WTC11 (cell line): ENCODE measurements at regions not wholly inside any gene's neighbourhood (a gene's known extent, or its start where the extent isn't known, plus 50 kb on each side); places are given as distances from the start of the nearest gene placed in this dataset.

ENCODE experiments used
- ATAC-seq: fragments of 200-7000 bp; cut with Tn5 transposase; 2 replicates; pipeline ENCODE4 v1.10.0; 2021; ENCODE audit warnings: mild to moderate bottlenecking, moderate library complexity
- CTCF ChIA-PET: fragments of 300-600 bp; sonication (Branson Sonifier 250); formaldehyde crosslinking; loops from one replicate; lab custom pipeline; 2021; ENCODE audit warnings: antibody characterized with exemption; lab: Charles Lee
- POLR2A ChIA-PET: fragments of 350-600 bp; sonication (Branson Sonifier 250); formaldehyde crosslinking; loops from one replicate; lab custom pipeline; 2021; ENCODE audit warnings: antibody characterized with exemption; lab: Charles Lee
- DNase-seq: peaks from one replicate; pipeline ENCODE4 v3.0.0; 2021; ENCODE audit warnings: low spot score
- H3K27ac Mint-ChIP-seq: 2 replicates; pipeline ENCODE4 v1.8.0; 2021; ENCODE audit warnings: mixed read lengths
- H3K27me3 Mint-ChIP-seq: 2 replicates; pipeline ENCODE4 v1.8.0; 2021; ENCODE audit warnings: low read depth, mild to moderate bottlenecking, moderate library complexity, mixed read lengths
- H3K36me3 Mint-ChIP-seq: 2 replicates; pipeline ENCODE4 v1.8.0; 2021; ENCODE audit warnings: mixed read lengths
- H3K4me1 Mint-ChIP-seq: 2 replicates; pipeline ENCODE4 v1.8.0; 2022; ENCODE audit warnings: mixed read lengths
- H3K4me3 Mint-ChIP-seq: 2 replicates; pipeline ENCODE4 v1.8.0; 2021; ENCODE audit warnings: mild to moderate bottlenecking, moderate library complexity, mixed read lengths
- H3K9me3 Mint-ChIP-seq: 2 replicates; pipeline ENCODE4 v1.8.0; 2021; ENCODE audit warnings: mixed read lengths
- CBFB ChIP-seq: sonication (generic); formaldehyde crosslinking; IDR thresholded peaks from 2 replicates; pipeline ENCODE4 v1.8.1; 2022; ENCODE audit warnings: mild to moderate bottlenecking, low read depth, missing genetic modification reagents
- ELF4 ChIP-seq: sonication (generic); formaldehyde crosslinking; IDR thresholded peaks from 2 replicates; pipeline ENCODE4 v1.8.1; 2022; ENCODE audit warnings: low read depth, mild to moderate bottlenecking, moderate library complexity, missing genetic modification reagents
- EMX1 ChIP-seq: fragments of 250-450 bp; sonication (Bioruptor Pico); IDR thresholded peaks from 2 replicates; pipeline ENCODE4 v1.8.0; 2021; ENCODE audit warnings: mild to moderate bottlenecking
- JAZF1 ChIP-seq: fragments of 250-450 bp; sonication (Bioruptor Pico); IDR thresholded peaks from 2 replicates; pipeline ENCODE4 v1.9.0; 2021; ENCODE audit warnings: moderate library complexity, mild to moderate bottlenecking, inconsistent platforms
- NFE2L1 ChIP-seq: sonication (generic); formaldehyde crosslinking; IDR thresholded peaks from 2 replicates; pipeline ENCODE4 v1.8.1; 2023; ENCODE audit warnings: missing genetic modification reagents
- NR1H2 ChIP-seq: sonication (generic); formaldehyde crosslinking; IDR thresholded peaks from 2 replicates; pipeline ENCODE4 v1.9.0; 2021; ENCODE audit warnings: mild to moderate bottlenecking, moderate library complexity, missing genetic modification reagents
- NR3C1 ChIP-seq: sonication (generic); formaldehyde crosslinking; conservative IDR thresholded peaks from 2 replicates; pipeline ENCODE4 v1.8.1; 2023; ENCODE audit warnings: low read depth, mild to moderate bottlenecking, missing genetic modification reagents
- PRDM15 ChIP-seq: sonication (generic); formaldehyde crosslinking; IDR thresholded peaks from 2 replicates; pipeline ENCODE4 v1.8.0; 2022; ENCODE audit warnings: missing genetic modification reagents
- RELA ChIP-seq: sonication (generic); formaldehyde crosslinking; IDR thresholded peaks from 2 replicates; pipeline ENCODE4 v1.8.1; 2022; ENCODE audit warnings: missing genetic modification reagents, mild to moderate bottlenecking, borderline replicate concordance
- RORB ChIP-seq: fragments of 250-450 bp; sonication (Bioruptor Pico); IDR thresholded peaks from 2 replicates; pipeline ENCODE4 v1.9.0; 2021; ENCODE audit warnings: mild to moderate bottlenecking
- SMAD4 ChIP-seq: sonication (generic); formaldehyde crosslinking; IDR thresholded peaks from 2 replicates; pipeline ENCODE4 v1.8.0; 2022; ENCODE audit warnings: mild to moderate bottlenecking, missing genetic modification reagents
- SOX15 ChIP-seq: fragments of 250-450 bp; sonication (Bioruptor Pico); IDR thresholded peaks from 2 replicates; pipeline ENCODE4 v1.9.0; 2021; ENCODE audit warnings: mild to moderate bottlenecking
- TP53 ChIP-seq: sonication (generic); formaldehyde crosslinking; IDR thresholded peaks from 2 replicates; pipeline ENCODE4 v1.8.1; 2023; ENCODE audit warnings: mild to moderate bottlenecking, missing genetic modification reagents
- ZNF317 ChIP-seq: sonication (generic); formaldehyde crosslinking; IDR thresholded peaks from 2 replicates; pipeline ENCODE4 v1.8.1; 2023; ENCODE audit warnings: low read depth, mild to moderate bottlenecking, moderate library complexity, missing genetic modification reagents, borderline replicate concordance
- ZNF396 ChIP-seq: fragments of 250-450 bp; sonication (Bioruptor Pico); IDR thresholded peaks from 2 replicates; pipeline ENCODE4 v1.8.0; 2021; ENCODE audit warnings: mild to moderate bottlenecking, moderate library complexity, borderline replicate concordance
- ZNF423 ChIP-seq: fragments of 250-450 bp; sonication (Bioruptor Pico); IDR thresholded peaks from 2 replicates; pipeline ENCODE4 v2.1.2; 2022; ENCODE audit warnings: mild to moderate bottlenecking, moderate library complexity
- ZNF671 ChIP-seq: fragments of 250-450 bp; sonication (Bioruptor Pico); IDR thresholded peaks from 2 replicates; pipeline ENCODE4 v1.8.0; 2021; ENCODE audit warnings: mild to moderate bottlenecking
- TF ChIP-seq, protein P1 (sequence below): sonication (generic); formaldehyde crosslinking; IDR thresholded peaks from 2 replicates; pipeline ENCODE4 v1.8.1; 2023; ENCODE audit warnings: mild to moderate bottlenecking, missing genetic modification reagents, moderate library complexity
- TF ChIP-seq, protein P2 (sequence below): sonication (generic); formaldehyde crosslinking; conservative IDR thresholded peaks from 2 replicates; pipeline ENCODE4 v1.8.1; 2023; ENCODE audit warnings: mild to moderate bottlenecking, low read depth, missing genetic modification reagents, moderate library complexity
- TF ChIP-seq, protein P3 (sequence below): sonication (generic); formaldehyde crosslinking; IDR thresholded peaks from 2 replicates; pipeline ENCODE4 v1.8.1; 2022; ENCODE audit warnings: low read depth, mild to moderate bottlenecking, moderate library complexity, missing genetic modification reagents, borderline replicate concordance
- TF ChIP-seq, protein P4 (sequence below): sonication (generic); formaldehyde crosslinking; IDR thresholded peaks from 2 replicates; pipeline ENCODE4 v1.8.0; 2022; ENCODE audit warnings: mild to moderate bottlenecking, missing genetic modification reagents
- TF ChIP-seq, protein P5 (sequence below): sonication (generic); formaldehyde crosslinking; IDR thresholded peaks from 2 replicates; pipeline ENCODE4 v1.8.0; 2022; ENCODE audit warnings: mild to moderate bottlenecking, missing genetic modification reagents
- TF ChIP-seq, protein P6 (sequence below): sonication (generic); formaldehyde crosslinking; IDR thresholded peaks from 2 replicates; pipeline ENCODE4 v1.8.0; 2022; ENCODE audit warnings: mild to moderate bottlenecking, missing genetic modification reagents

DNA sequence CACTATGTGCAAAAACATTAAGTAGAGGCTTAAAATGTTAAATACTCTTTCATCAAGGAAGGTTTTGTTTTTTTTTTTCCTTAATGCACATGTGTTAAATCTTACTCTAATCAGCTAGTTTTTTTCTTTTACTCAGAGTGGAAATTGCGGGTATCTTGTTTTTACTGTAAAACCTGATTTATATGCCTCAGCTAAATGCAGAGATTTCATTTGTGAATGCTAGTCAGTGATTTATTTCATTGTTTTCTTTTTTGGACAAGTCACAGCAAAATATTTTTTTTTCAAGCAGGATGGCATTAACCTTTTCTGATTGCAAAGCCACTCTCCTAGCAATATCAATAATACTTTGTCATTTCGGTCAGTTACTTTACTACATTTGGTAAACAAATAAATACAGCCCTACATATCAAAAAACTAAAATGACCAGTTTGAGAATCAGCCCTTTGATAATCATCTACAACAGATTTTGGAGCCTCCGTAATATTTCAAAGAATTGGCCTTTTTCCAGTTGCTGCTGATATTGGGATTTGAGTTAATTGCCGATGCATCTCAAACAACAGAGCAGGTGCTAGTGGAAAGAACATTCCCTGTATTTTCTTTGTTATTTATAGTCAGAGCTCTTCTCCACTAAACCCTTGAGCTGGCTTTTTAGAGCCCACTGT is 579.2 kb upstream of the ZNF608 start:
- TF ChIP-seq SOX15 (CRISPR knock-in tag) (no peak), JAZF1 (CRISPR knock-in tag) (no peak), CBFB (no peak), NFE2L1 (no peak), ZNF396 (no peak), ZNF671 (CRISPR knock-in tag) (no peak)
- TF ChIP-seq, protein P1, sequence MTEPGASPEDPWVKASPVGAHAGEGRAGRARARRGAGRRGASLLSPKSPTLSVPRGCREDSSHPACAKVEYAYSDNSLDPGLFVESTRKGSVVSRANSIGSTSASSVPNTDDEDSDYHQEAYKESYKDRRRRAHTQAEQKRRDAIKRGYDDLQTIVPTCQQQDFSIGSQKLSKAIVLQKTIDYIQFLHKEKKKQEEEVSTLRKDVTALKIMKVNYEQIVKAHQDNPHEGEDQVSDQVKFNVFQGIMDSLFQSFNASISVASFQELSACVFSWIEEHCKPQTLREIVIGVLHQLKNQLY (CRISPR knock-in tag): no peak
- no peak overlapping the region for H3K4me3 Mint-ChIP-seq
- no peak for DNase-seq
- H3K4me1 Mint-ChIP-seq: peaks cover 43% of the 10 kb centered on the region
- ChIA-PET POLR2A (interaction anchor here (0.6 kb wide), 1 partner anchor 25 kb away, joined by 3 read pairs; no protein-coding TSS in a partner anchor), CTCF (interaction anchor here (0.8 to 1.5 kb wide), 2 partner anchors 86 to 98 kb away, joined by 3 read pairs; no protein-coding TSS in a partner anchor)
- ATAC-seq: no peak
- H3K27me3 Mint-ChIP-seq: no peaks in the 10 kb centered on the region
- no peaks in the 10 kb centered on the region for H3K36me3 Mint-ChIP-seq
- H3K9me3 Mint-ChIP-seq: peaks cover 9% of the 10 kb centered on the region
- H3K27ac Mint-ChIP-seq: peak overlapping the region; percentile 55; the same call in 1 of the 2 replicates

DNA sequence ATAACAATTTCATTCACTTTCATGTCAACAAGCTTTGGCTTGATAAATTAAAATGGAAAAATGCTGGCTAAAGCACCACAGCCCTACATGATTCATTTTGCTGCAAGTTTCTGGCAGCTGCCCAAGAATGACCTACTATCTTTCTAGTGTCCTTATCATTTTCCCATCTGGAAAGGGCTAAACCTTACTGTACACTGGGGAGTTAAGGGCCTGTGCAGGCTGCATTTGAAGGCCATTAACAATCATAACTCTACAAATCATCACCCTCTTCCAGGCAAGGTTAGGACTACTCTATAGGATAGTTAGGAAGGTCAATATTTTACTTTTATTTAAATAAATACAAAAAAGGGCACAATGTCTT is 579.7 kb upstream of the ZNF608 start:
- ChIA-PET CTCF (interaction anchor here (0.8 to 1.5 kb wide), 2 partner anchors 86 to 99 kb away, joined by 3 read pairs; no protein-coding TSS in a partner anchor), POLR2A (no interaction called here)
- peaks cover 9% of the 10 kb centered on the region for H3K9me3 Mint-ChIP-seq
- peak overlapping the region; percentile 55; the same call in 1 of the 2 replicates for H3K27ac Mint-ChIP-seq
- ATAC-seq (no peak), DNase-seq (no peak)
- no peak for TF ChIP-seq NR1H2 (CRISPR knock-in tag)
- no peak for TF ChIP-seq ELF4 (CRISPR knock-in tag)
- TF ChIP-seq, protein P2, sequence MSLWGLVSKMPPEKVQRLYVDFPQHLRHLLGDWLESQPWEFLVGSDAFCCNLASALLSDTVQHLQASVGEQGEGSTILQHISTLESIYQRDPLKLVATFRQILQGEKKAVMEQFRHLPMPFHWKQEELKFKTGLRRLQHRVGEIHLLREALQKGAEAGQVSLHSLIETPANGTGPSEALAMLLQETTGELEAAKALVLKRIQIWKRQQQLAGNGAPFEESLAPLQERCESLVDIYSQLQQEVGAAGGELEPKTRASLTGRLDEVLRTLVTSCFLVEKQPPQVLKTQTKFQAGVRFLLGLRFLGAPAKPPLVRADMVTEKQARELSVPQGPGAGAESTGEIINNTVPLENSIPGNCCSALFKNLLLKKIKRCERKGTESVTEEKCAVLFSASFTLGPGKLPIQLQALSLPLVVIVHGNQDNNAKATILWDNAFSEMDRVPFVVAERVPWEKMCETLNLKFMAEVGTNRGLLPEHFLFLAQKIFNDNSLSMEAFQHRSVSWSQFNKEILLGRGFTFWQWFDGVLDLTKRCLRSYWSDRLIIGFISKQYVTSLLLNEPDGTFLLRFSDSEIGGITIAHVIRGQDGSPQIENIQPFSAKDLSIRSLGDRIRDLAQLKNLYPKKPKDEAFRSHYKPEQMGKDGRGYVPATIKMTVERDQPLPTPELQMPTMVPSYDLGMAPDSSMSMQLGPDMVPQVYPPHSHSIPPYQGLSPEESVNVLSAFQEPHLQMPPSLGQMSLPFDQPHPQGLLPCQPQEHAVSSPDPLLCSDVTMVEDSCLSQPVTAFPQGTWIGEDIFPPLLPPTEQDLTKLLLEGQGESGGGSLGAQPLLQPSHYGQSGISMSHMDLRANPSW: no peak
- TF ChIP-seq, protein P3, sequence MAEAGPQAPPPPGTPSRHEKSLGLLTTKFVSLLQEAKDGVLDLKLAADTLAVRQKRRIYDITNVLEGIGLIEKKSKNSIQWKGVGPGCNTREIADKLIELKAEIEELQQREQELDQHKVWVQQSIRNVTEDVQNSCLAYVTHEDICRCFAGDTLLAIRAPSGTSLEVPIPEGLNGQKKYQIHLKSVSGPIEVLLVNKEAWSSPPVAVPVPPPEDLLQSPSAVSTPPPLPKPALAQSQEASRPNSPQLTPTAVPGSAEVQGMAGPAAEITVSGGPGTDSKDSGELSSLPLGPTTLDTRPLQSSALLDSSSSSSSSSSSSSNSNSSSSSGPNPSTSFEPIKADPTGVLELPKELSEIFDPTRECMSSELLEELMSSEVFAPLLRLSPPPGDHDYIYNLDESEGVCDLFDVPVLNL: no peak
- TF ChIP-seq ZNF317 (CRISPR knock-in tag): no peak
- TF ChIP-seq NR3C1 (CRISPR knock-in tag): no peak
- H3K4me3 Mint-ChIP-seq: no peak overlapping the region
- peaks cover 46% of the 10 kb centered on the region for H3K4me1 Mint-ChIP-seq
- no peaks in the 10 kb centered on the region for H3K27me3 Mint-ChIP-seq
- no peaks in the 10 kb centered on the region for H3K36me3 Mint-ChIP-seq

DNA sequence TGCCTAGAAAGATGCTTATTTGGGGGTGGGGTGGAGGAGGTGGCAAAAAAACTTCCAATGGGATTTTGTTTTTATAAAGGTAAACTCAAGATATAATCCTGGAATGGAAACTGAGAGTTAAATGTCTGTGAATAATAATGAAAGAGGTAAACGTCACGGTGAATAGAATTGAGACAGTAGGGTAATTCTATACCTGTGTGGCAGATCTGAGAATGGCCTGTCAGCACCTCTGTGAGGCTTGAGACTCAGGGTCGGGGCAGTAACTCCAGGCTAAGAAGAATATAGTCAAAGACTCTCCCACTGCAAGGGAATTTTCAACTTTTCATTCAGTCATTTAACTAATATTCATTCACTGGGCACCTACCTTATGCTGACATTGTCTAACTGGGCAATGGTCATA is 581.2 kb upstream of the ZNF608 start:
- DNase-seq (no peak), ATAC-seq (peak; percentile 67; the same call in 1 of the 2 replicates)
- H3K4me3 Mint-ChIP-seq: no peak overlapping the region
- H3K4me1 Mint-ChIP-seq: peaks cover 55% of the 10 kb centered on the region
- H3K9me3 Mint-ChIP-seq: peaks cover 9% of the 10 kb centered on the region
- H3K27ac Mint-ChIP-seq: no peak overlapping the region
- ChIA-PET POLR2A (no interaction called here), CTCF (no interaction called here)
- H3K36me3 Mint-ChIP-seq: no peaks in the 10 kb centered on the region
- TF ChIP-seq, protein P4, sequence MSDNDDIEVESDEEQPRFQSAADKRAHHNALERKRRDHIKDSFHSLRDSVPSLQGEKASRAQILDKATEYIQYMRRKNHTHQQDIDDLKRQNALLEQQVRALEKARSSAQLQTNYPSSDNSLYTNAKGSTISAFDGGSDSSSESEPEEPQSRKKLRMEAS (CRISPR knock-in tag): no peak
- TF ChIP-seq, protein P5, sequence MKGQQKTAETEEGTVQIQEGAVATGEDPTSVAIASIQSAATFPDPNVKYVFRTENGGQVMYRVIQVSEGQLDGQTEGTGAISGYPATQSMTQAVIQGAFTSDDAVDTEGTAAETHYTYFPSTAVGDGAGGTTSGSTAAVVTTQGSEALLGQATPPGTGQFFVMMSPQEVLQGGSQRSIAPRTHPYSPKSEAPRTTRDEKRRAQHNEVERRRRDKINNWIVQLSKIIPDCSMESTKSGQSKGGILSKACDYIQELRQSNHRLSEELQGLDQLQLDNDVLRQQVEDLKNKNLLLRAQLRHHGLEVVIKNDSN: no peak
- TF ChIP-seq SMAD4 (CRISPR knock-in tag): no peak
- no peak for TF ChIP-seq PRDM15 (CRISPR knock-in tag)
- no peak for TF ChIP-seq EMX1 (CRISPR knock-in tag)
- TF ChIP-seq, protein P6, sequence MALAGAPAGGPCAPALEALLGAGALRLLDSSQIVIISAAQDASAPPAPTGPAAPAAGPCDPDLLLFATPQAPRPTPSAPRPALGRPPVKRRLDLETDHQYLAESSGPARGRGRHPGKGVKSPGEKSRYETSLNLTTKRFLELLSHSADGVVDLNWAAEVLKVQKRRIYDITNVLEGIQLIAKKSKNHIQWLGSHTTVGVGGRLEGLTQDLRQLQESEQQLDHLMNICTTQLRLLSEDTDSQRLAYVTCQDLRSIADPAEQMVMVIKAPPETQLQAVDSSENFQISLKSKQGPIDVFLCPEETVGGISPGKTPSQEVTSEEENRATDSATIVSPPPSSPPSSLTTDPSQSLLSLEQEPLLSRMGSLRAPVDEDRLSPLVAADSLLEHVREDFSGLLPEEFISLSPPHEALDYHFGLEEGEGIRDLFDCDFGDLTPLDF (CRISPR knock-in tag): no peak
- TF ChIP-seq RORB (CRISPR knock-in tag): no peak
- TF ChIP-seq TP53: no peak
- TF ChIP-seq ZNF423 (CRISPR knock-in tag): no peak
- TF ChIP-seq RELA: no peak
- no peaks in the 10 kb centered on the region for H3K27me3 Mint-ChIP-seq
